ENCODE measurements at regions not wholly inside any gene's neighbourhood (a gene's known extent, or its start where the extent isn't known, plus 50 kb on each side); places are given as distances from the start of the nearest gene placed in this dataset.
"Not testable (repeated sequence)": the region's sequence is repeated elsewhere in the genome, so short reads cannot be mapped to it uniquely, and the experiment has no call there.

DNA sequence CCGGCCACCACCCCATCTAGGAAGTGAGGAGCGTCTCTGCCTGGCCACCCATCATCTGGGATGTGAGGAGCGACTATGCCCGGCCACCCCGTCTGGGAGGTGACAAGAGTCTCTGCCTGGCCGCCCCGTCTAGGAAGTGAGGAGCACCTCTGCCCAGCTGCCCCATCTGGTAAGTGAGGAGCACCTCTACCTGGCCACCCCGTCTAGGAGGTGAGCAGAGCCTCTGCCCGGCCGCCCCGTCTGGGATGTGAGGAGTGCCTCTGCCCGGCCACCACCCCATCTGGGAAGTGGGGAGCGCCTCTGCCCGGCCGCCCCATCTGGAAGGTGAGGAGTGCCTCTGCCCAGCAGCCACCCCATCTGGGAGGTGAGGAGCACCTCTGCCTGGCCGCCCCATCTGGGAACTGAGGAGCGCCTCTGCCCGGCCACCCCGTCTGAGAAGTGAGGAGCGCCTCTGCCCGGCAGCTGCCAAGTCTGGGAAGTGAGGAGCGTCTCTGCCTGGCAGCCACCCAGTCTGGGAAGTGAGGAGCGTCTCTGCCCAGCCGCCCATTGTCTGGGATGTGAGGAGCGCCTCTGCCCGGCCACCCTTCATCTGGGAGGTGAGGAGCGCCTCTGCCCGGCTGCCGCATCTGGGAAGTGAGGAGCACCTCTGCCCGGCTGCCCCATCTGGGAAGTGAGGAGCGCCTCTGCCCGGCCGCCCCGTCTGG is 164.4 kb downstream of the CENPC start:
- not testable (repeated sequence) for H3K36me3 ChIP-seq (ENCODE audit: control insufficient read depth, insufficient read depth, low read length); H3K27ac ChIP-seq (ENCODE audit: low read depth, low read length); H3K9me3 ChIP-seq (ENCODE audit: control insufficient read depth, insufficient read depth, low read length); H3K4me3 ChIP-seq (ENCODE audit: low read depth, low read length); DNase-seq (ENCODE audit: low read depth in 4 of 6, low spot score in 6 of 6); H3K27me3 ChIP-seq (ENCODE audit: control insufficient read depth, insufficient read depth, low read length); H3K4me1 ChIP-seq (ENCODE audit: control insufficient read depth, insufficient read depth, low read length)
- 96% methylated on average over 28 of the region's 34 CpGs for WGBS (ENCODE audit: insufficient coverage)

DNA sequence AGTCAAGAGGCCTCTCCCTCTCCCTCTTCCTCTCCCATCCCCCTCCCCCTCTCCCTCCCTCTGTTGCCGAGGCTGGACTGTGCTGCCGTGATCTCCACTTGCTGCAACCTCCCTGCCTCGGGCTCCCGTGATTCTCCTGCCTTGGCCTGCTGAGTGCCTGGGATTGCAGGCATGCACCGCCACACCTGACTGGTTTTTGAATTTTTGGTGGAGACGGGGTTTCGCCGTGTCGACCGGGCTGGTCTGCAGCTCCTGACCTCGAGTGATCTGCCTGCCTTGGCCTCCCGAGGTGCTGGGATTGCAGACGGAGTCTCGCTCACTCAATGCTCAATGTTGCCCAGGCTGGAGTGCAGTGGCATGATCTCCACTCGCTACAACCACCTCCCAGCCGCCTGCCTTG is 165.1 kb downstream of the CENPC start:
- no peaks in the 10 kb centered on the region for H3K36me3 ChIP-seq (ENCODE audit: control insufficient read depth, insufficient read depth, low read length)
- no peak overlapping the region for H3K4me3 ChIP-seq (ENCODE audit: low read depth, low read length)
- H3K9me3 ChIP-seq (ENCODE audit: control insufficient read depth, insufficient read depth, low read length): peaks cover 2% of the 10 kb centered on the region
- no peak for DNase-seq (ENCODE audit: low read depth in 4 of 6, low spot score in 6 of 6)
- WGBS (ENCODE audit: insufficient coverage): 95% methylated on average over 15 of the region's 16 CpGs
- no peak overlapping the region for H3K27ac ChIP-seq (ENCODE audit: low read depth, low read length)
- no peaks in the 10 kb centered on the region for H3K4me1 ChIP-seq (ENCODE audit: control insufficient read depth, insufficient read depth, low read length)
- H3K27me3 ChIP-seq (ENCODE audit: control insufficient read depth, insufficient read depth, low read length): no peaks in the 10 kb centered on the region

DNA sequence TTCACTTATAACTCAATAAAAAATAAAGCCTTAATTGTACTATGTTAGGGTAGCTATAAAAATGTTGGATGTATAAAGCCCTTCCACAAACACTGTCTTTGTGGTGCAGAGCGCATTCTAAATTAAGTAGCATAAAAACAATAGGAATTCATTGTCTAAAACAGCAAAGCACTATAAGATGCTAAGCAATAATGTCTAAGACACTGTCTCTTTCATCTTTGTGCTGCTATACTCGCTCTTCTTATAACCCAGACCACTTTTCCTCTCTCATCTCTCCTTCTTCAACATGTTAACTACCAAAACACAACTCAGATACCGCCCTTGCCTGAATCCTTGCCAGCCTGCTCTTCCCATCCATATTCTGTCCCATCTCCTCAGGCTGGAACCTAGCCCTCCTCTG is 170.0 kb downstream of the CENPC start:
- no peak for DNase-seq (ENCODE audit: low read depth in 4 of 6, low spot score in 6 of 6)
- H3K27ac ChIP-seq (ENCODE audit: low read depth, low read length): no peak overlapping the region
- no peaks in the 10 kb centered on the region for H3K27me3 ChIP-seq (ENCODE audit: control insufficient read depth, insufficient read depth, low read length)
- no peaks in the 10 kb centered on the region for H3K4me1 ChIP-seq (ENCODE audit: control insufficient read depth, insufficient read depth, low read length)
- no peak overlapping the region for H3K4me3 ChIP-seq (ENCODE audit: low read depth, low read length)
- 73% methylated on average over 2 of the region's 3 CpGs for WGBS (ENCODE audit: insufficient coverage)
- H3K36me3 ChIP-seq (ENCODE audit: control insufficient read depth, insufficient read depth, low read length): no peaks in the 10 kb centered on the region
- H3K9me3 ChIP-seq (ENCODE audit: control insufficient read depth, insufficient read depth, low read length): no peaks in the 10 kb centered on the region

DNA sequence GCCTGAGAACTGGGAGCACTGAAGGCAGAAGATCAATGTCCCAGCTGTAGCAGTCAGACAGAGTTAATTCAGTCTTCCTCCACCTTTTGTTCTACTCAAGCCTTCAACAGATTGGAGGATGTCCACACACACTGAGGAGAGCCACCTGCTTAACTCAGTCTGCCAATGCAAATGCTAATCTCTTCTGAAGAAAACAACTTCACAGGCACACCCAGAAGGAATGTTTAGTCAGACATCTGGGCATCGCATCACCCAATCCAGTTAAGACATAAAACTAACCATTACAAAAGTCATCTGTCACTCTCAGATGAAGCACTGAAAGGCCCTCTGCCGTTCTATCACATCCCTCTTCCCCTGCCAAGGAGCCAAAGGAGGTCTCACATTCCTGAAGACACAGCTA is 173.7 kb downstream of the CENPC start:
- Histone ChIP-seq H3K4me3 (ENCODE audit: low read depth, low read length) (no peak overlapping the region), H3K4me1 (ENCODE audit: control insufficient read depth, insufficient read depth, low read length) (no peaks in the 10 kb centered on the region), H3K36me3 (ENCODE audit: control insufficient read depth, insufficient read depth, low read length) (no peaks in the 10 kb centered on the region), H3K9me3 (ENCODE audit: control insufficient read depth, insufficient read depth, low read length) (no peaks in the 10 kb centered on the region), H3K27me3 (ENCODE audit: control insufficient read depth, insufficient read depth, low read length) (no peaks in the 10 kb centered on the region), H3K27ac (ENCODE audit: low read depth, low read length) (no peak overlapping the region)
- DNase-seq (ENCODE audit: low read depth in 4 of 6, low spot score in 6 of 6): no peak
- 37% methylated on average over 2 of the region's 2 CpGs for WGBS (ENCODE audit: insufficient coverage)

DNA sequence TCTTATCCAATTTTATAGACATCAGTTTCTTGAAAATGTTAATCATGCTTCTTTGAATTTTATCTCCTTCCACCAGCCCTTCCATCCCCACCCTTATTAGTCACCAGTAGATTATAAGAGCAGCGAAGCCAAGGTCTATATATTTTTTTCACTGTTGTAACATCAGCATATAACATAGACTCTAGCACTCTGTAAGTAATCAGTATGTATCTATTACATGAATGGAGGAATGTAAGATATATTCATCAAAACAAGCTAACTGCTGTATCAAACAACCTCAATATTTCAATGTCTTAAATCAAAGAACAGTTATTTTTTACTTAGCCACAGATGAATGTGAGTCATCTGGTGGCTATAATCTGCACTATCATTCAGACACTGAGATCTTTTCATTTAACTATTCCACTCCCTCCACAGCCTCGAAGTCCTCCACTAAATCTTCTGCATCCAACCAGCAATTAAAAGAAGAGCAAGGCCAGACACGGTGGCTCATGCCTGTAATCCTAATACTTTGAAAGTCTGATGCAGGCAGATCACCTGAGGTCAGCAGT is 178.9 kb downstream of the CENPC start:
- H3K4me1 ChIP-seq (ENCODE audit: control insufficient read depth, insufficient read depth, low read length): no peaks in the 10 kb centered on the region
- no peaks in the 10 kb centered on the region for H3K9me3 ChIP-seq (ENCODE audit: control insufficient read depth, insufficient read depth, low read length)
- no peak overlapping the region for H3K27ac ChIP-seq (ENCODE audit: low read depth, low read length)
- peak in 1 of 6 donors; percentile 22 for DNase-seq (ENCODE audit: low read depth in 4 of 6, low spot score in 6 of 6)
- H3K27me3 ChIP-seq (ENCODE audit: control insufficient read depth, insufficient read depth, low read length): no peaks in the 10 kb centered on the region
- WGBS (ENCODE audit: insufficient coverage): 86% methylated on average over 2 of the region's 3 CpGs
- no peak overlapping the region for H3K4me3 ChIP-seq (ENCODE audit: low read depth, low read length)
- H3K36me3 ChIP-seq (ENCODE audit: control insufficient read depth, insufficient read depth, low read length): no peaks in the 10 kb centered on the region

DNA sequence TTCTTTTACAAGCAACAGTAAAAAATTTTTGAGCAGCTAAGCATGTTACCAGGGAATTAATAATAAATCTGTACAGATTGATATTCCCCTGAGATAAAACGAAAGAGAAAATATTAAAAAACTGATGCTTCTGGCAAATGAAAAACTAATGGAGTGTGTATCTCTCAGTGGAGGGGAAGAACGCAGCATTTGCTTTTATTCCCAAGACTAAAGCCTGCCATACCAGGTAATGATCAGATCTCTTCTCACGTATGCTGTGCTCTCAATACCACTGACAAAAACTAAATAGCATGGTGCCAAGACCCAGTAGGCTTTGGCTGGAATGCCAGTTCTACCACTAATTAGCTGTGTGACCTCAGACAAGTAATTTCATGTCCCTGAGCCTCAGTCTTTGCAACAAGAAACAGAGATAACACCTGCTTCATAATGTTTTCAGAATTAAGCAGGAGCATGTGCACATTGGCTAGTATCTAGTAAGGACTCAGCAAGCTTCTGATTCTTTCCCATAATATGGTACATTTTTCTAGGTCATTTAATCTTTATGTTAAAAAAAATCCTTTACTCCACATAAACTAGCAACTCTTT is 179.6 kb downstream of the CENPC start:
- no peaks in the 10 kb centered on the region for H3K9me3 ChIP-seq (ENCODE audit: control insufficient read depth, insufficient read depth, low read length)
- WGBS (ENCODE audit: insufficient coverage): 27% methylated on average over 1 of the region's 3 CpGs
- H3K36me3 ChIP-seq (ENCODE audit: control insufficient read depth, insufficient read depth, low read length): no peaks in the 10 kb centered on the region
- no peaks in the 10 kb centered on the region for H3K27me3 ChIP-seq (ENCODE audit: control insufficient read depth, insufficient read depth, low read length)
- no peak overlapping the region for H3K27ac ChIP-seq (ENCODE audit: low read depth, low read length)
- no peak overlapping the region for H3K4me3 ChIP-seq (ENCODE audit: low read depth, low read length)
- DNase-seq (ENCODE audit: low read depth in 4 of 6, low spot score in 6 of 6): peak in 2 of 6 donors; percentile 34 to 55
- H3K4me1 ChIP-seq (ENCODE audit: control insufficient read depth, insufficient read depth, low read length): no peaks in the 10 kb centered on the region

DNA sequence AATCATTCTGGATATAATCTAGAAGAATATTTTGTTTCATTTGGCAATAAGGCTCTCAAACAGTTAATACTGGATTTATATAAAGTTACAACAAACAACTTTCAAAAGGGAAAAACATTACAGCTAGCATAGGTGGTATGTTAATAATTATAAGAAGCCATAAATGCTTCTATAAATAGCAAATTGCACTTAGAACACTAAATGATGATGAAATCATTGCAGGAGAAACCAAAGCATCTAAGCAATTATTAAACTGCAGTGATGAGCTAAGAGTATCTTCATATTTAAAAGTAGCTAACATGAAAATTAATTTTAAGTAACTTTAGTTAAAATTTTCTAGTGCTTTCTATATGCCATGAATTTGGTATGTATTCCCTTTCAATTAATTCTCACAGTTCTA is 189.5 kb downstream of the CENPC start:
- Histone ChIP-seq H3K9me3 (ENCODE audit: control insufficient read depth, insufficient read depth, low read length) (no peaks in the 10 kb centered on the region), H3K27ac (ENCODE audit: low read depth, low read length) (no peak overlapping the region), H3K4me1 (ENCODE audit: control insufficient read depth, insufficient read depth, low read length) (no peaks in the 10 kb centered on the region), H3K27me3 (ENCODE audit: control insufficient read depth, insufficient read depth, low read length) (no peaks in the 10 kb centered on the region), H3K36me3 (ENCODE audit: control insufficient read depth, insufficient read depth, low read length) (no peaks in the 10 kb centered on the region), H3K4me3 (ENCODE audit: low read depth, low read length) (no peak overlapping the region)
- no peak for DNase-seq (ENCODE audit: low read depth in 4 of 6, low spot score in 6 of 6)

DNA sequence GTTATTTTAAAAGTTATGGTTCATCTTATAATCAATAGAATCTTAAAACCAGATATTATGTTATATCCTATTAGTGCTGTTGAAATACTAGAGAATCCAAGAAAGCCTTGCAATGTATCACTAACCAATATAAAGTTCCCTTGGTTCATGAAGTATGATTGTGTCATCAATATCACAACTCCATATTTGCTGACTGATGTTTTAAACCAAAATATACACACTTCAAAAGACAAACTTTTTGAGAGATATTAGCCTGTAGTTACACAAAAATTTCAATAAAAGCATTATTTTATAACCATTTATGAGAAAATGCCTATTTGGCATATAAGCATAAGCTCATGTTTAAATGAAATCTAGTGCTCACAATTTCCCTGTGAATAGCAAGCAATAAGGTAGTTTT is 198.6 kb downstream of the CENPC start:
- no peak for DNase-seq (ENCODE audit: low read depth in 4 of 6, low spot score in 6 of 6)
- H3K9me3 ChIP-seq (ENCODE audit: control insufficient read depth, insufficient read depth, low read length): no peaks in the 10 kb centered on the region
- H3K36me3 ChIP-seq (ENCODE audit: control insufficient read depth, insufficient read depth, low read length): no peaks in the 10 kb centered on the region
- no peaks in the 10 kb centered on the region for H3K4me1 ChIP-seq (ENCODE audit: control insufficient read depth, insufficient read depth, low read length)
- no peak overlapping the region for H3K4me3 ChIP-seq (ENCODE audit: low read depth, low read length)
- H3K27me3 ChIP-seq (ENCODE audit: control insufficient read depth, insufficient read depth, low read length): no peaks in the 10 kb centered on the region
- no peak overlapping the region for H3K27ac ChIP-seq (ENCODE audit: low read depth, low read length)

DNA sequence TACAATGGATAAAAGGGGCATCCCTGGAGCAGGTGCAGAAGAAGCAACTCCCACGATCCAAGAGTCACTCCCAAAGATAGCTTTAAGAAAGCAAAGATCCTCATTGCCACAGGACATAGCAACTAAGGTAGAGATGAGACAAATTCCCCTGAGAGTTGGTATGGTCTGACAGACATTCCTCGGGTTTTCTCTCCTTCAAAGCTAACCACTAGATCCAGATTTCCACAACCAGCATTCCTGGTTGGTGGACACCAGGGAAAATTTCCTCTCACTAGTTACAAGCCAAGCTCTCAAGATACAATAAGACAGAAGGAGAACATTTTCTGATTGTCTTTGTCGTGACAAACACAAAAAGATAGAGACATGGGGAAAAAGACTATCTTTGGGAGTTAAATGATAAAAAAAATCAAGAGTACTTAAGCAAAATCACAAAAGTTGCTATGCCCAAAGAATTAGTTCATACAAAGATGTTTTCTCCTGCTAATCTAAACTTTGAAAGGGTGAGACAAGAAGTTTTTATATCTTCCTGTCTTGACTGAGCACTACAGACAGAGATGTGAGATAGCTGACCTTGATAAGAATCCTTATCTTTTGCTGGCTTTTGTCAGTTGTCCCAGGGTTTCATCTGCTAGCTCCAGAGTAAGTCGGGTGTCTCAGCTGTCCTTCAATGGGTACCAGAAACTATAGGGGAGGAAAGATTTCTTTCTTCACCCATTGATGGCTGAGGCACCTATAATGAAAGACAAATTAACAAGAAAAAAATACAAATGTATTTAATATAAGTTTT is 200.5 kb downstream of the CENPC start:
- no peaks in the 10 kb centered on the region for H3K9me3 ChIP-seq (ENCODE audit: control insufficient read depth, insufficient read depth, low read length)
- WGBS (ENCODE audit: insufficient coverage): no CpG with 5 or more reads among the region's 4 CpGs
- H3K4me1 ChIP-seq (ENCODE audit: control insufficient read depth, insufficient read depth, low read length): no peaks in the 10 kb centered on the region
- no peaks in the 10 kb centered on the region for H3K36me3 ChIP-seq (ENCODE audit: control insufficient read depth, insufficient read depth, low read length)
- H3K4me3 ChIP-seq (ENCODE audit: low read depth, low read length): no peak overlapping the region
- H3K27ac ChIP-seq (ENCODE audit: low read depth, low read length): no peak overlapping the region
- no peak for DNase-seq (ENCODE audit: low read depth in 4 of 6, low spot score in 6 of 6)
- no peaks in the 10 kb centered on the region for H3K27me3 ChIP-seq (ENCODE audit: control insufficient read depth, insufficient read depth, low read length)

DNA sequence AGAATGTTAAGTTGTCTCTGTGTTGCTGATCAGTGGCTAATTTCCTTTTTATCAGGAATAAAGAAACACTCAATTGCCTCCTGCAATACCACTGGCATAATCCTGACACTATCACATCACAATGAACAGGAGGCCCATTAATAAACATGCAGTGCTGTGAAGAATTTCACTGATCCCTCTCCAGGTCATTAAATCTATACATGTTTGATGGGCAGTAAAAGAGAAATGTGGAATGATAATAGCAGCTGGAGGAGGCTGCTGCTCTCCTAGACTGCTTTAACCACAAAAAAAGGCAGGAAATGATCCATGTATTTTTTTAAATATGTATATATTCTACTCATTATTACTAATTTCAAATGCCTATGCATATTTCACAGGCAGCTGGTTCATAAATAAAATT is 202.1 kb downstream of the CENPC start:
- Histone ChIP-seq H3K36me3 (ENCODE audit: control insufficient read depth, insufficient read depth, low read length) (no peaks in the 10 kb centered on the region), H3K4me3 (ENCODE audit: low read depth, low read length) (no peak overlapping the region), H3K27me3 (ENCODE audit: control insufficient read depth, insufficient read depth, low read length) (no peaks in the 10 kb centered on the region), H3K27ac (ENCODE audit: low read depth, low read length) (no peak overlapping the region), H3K4me1 (ENCODE audit: control insufficient read depth, insufficient read depth, low read length) (no peaks in the 10 kb centered on the region), H3K9me3 (ENCODE audit: control insufficient read depth, insufficient read depth, low read length) (no peaks in the 10 kb centered on the region)
- DNase-seq (ENCODE audit: low read depth in 4 of 6, low spot score in 6 of 6): peak in 2 of 6 donors; percentile 7 to 61

Measured in spinal cord (tissue), 9 donors.